ENCODE measurements at regions not wholly inside any gene's neighbourhood (a gene's known extent, or its start where the extent isn't known, plus 50 kb on each side); places are given as distances from the start of the nearest gene placed in this dataset.

- Mint-ChIP-seq H3K27me3 (no peaks in the 10 kb centered on the region), H3K4me1 (no peaks in the 10 kb centered on the region), H3K4me3 (no peak overlapping the region), H3K36me3 (no peaks in the 10 kb centered on the region), H3K27ac (no peak overlapping the region), H3K9me3 (peaks cover 0 to 7% (median 0%) of the 10 kb centered on the region in 8 donors)
- no peak overlapping the region for H3K4me3 ChIP-seq (ENCODE audit: low read length in 2 of 2)
- no peaks in the 10 kb centered on the region for H3K4me1 ChIP-seq (ENCODE audit: insufficient read depth, low read length)
- no peaks in the 10 kb centered on the region for H3K27me3 ChIP-seq (ENCODE audit: insufficient read depth, low read length)
- no peaks in the 10 kb centered on the region for H3K36me3 ChIP-seq (ENCODE audit: insufficient read depth, low read length)
- CTCF ChIA-PET (ENCODE audit: partially characterized antibody), result no interaction called here
- H3K27ac ChIP-seq (ENCODE audit: low read depth, low read length), result no peak overlapping the region
- DNase-seq, result no peak
- intact Hi-C loops (cut with micrococcal nuclease), result no loop called here
- no peaks in the 10 kb centered on the region for H3K9me3 ChIP-seq (ENCODE audit: control insufficient read depth in 1 of 2, low read length in 2 of 2)
- POLR2A ChIA-PET (ENCODE audit: partially characterized antibody), result no interaction called here
Measured at GRCh38 chr4:156663663-156664062, 307.9 kb downstream of the PDGFC start.

GRCh38 chr4:156662921-156663320 is 308.7 kb downstream of the PDGFC start:
- ChIA-PET CTCF (ENCODE audit: partially characterized antibody) (no interaction called here), POLR2A (ENCODE audit: partially characterized antibody) (no interaction called here)
- intact Hi-C loops (cut with micrococcal nuclease), result no loop called here
- Mint-ChIP-seq H3K9me3 (peaks cover 0 to 7% (median 1%) of the 10 kb centered on the region in 8 donors), H3K4me1 (no peaks in the 10 kb centered on the region), H3K4me3 (no peak overlapping the region), H3K27me3 (no peaks in the 10 kb centered on the region), H3K27ac (no peak overlapping the region), H3K36me3 (no peaks in the 10 kb centered on the region)
- Histone ChIP-seq H3K4me1 (ENCODE audit: insufficient read depth, low read length) (no peaks in the 10 kb centered on the region), H3K36me3 (ENCODE audit: insufficient read depth, low read length) (no peaks in the 10 kb centered on the region), H3K4me3 (ENCODE audit: low read length in 2 of 2) (no peak overlapping the region), H3K27ac (ENCODE audit: low read depth, low read length) (no peak overlapping the region), H3K9me3 (ENCODE audit: control insufficient read depth in 1 of 2, low read length in 2 of 2) (no peaks in the 10 kb centered on the region), H3K27me3 (ENCODE audit: insufficient read depth, low read length) (no peaks in the 10 kb centered on the region)
- no peak for DNase-seq

DNA sequence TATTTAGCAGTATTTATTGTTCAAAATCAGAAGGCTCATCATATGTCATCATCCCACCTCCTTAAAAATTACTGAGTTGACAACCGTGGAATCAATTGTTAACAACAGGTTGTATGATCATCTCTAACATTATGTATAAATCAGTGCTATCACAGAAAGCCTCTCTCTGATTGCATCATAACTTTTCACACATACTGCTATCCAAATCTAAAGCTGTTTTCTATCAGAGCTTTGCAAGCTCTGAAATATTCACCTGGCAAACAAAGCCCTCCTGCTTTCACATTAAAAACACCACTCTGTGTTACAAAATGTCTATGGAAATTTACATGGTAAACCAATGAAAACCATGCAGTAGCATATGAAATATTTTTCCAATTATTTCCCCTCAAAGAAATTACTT is 310.0 kb downstream of the PDGFC start:
- Mint-ChIP-seq H3K36me3 (no peaks in the 10 kb centered on the region), H3K27ac (no peak overlapping the region), H3K9me3 (peaks cover 0 to 8% (median 4%) of the 10 kb centered on the region in 8 donors), H3K27me3 (no peaks in the 10 kb centered on the region), H3K4me3 (no peak overlapping the region), H3K4me1 (no peaks in the 10 kb centered on the region)
- CTCF ChIA-PET (ENCODE audit: partially characterized antibody), result no interaction called here
- H3K27ac ChIP-seq (ENCODE audit: low read depth, low read length), result no peak overlapping the region
- POLR2A ChIA-PET (ENCODE audit: partially characterized antibody), result no interaction called here
- H3K4me1 ChIP-seq (ENCODE audit: insufficient read depth, low read length), result no peaks in the 10 kb centered on the region
- no peaks in the 10 kb centered on the region for H3K27me3 ChIP-seq (ENCODE audit: insufficient read depth, low read length)
- intact Hi-C loops (cut with micrococcal nuclease), result no loop called here
- no peaks in the 10 kb centered on the region for H3K9me3 ChIP-seq (ENCODE audit: control insufficient read depth in 1 of 2, low read length in 2 of 2)
- no peak for DNase-seq
- H3K36me3 ChIP-seq (ENCODE audit: insufficient read depth, low read length), result no peaks in the 10 kb centered on the region
- no peak overlapping the region for H3K4me3 ChIP-seq (ENCODE audit: low read length in 2 of 2)

- no peaks in the 10 kb centered on the region for H3K4me1 ChIP-seq (ENCODE audit: insufficient read depth, low read length)
- Mint-ChIP-seq H3K36me3 (no peaks in the 10 kb centered on the region), H3K4me3 (no peak overlapping the region), H3K27ac (no peak overlapping the region), H3K27me3 (no peaks in the 10 kb centered on the region), H3K4me1 (no peaks in the 10 kb centered on the region), H3K9me3 (peaks cover 0 to 8% (median 4%) of the 10 kb centered on the region in 8 donors)
- POLR2A ChIA-PET (ENCODE audit: partially characterized antibody), result no interaction called here
- CTCF ChIA-PET (ENCODE audit: partially characterized antibody), result no interaction called here
- no peak overlapping the region for H3K4me3 ChIP-seq (ENCODE audit: low read length in 2 of 2)
- intact Hi-C loops (cut with micrococcal nuclease), result no loop called here
- H3K27me3 ChIP-seq (ENCODE audit: insufficient read depth, low read length), result no peaks in the 10 kb centered on the region
- no peak for DNase-seq
- H3K27ac ChIP-seq (ENCODE audit: low read depth, low read length), result no peak overlapping the region
- no peaks in the 10 kb centered on the region for H3K36me3 ChIP-seq (ENCODE audit: insufficient read depth, low read length)
- no peaks in the 10 kb centered on the region for H3K9me3 ChIP-seq (ENCODE audit: control insufficient read depth in 1 of 2, low read length in 2 of 2)
Measured at GRCh38 chr4:156660465-156660864, 311.1 kb downstream of the PDGFC start.

DNA sequence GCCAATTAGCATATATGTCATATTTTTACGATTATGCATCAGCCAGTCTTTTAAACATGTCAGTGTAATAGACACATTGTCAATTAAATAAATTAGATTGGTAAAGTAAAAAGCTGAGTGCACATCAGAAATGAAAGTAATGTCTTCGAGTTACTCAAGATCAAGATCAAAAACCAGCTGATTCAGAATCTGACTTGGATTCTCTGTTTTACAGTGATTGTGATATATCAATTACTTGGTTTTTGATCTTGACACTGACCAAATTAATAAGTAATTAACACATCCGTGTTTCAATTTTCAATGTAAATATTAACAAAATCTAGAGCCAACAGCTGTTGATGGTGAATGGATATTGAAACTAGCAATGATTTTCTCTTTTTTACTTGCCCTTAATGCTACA is 311.6 kb downstream of the PDGFC start:
- Histone ChIP-seq H3K36me3 (ENCODE audit: insufficient read depth, low read length) (no peaks in the 10 kb centered on the region), H3K9me3 (ENCODE audit: control insufficient read depth in 1 of 2, low read length in 2 of 2) (no peaks in the 10 kb centered on the region), H3K27me3 (ENCODE audit: insufficient read depth, low read length) (no peaks in the 10 kb centered on the region), H3K4me1 (ENCODE audit: insufficient read depth, low read length) (no peaks in the 10 kb centered on the region), H3K4me3 (ENCODE audit: low read length in 2 of 2) (no peak overlapping the region), H3K27ac (ENCODE audit: low read depth, low read length) (no peak overlapping the region)
- DNase-seq, result no peak
- ChIA-PET CTCF (ENCODE audit: partially characterized antibody) (no interaction called here), POLR2A (ENCODE audit: partially characterized antibody) (no interaction called here)
- no peaks in the 10 kb centered on the region for H3K36me3 Mint-ChIP-seq
- H3K4me1 Mint-ChIP-seq, result no peaks in the 10 kb centered on the region
- no peaks in the 10 kb centered on the region for H3K27me3 Mint-ChIP-seq
- no peak overlapping the region for H3K27ac Mint-ChIP-seq
- intact Hi-C loops (cut with micrococcal nuclease), result no loop called here
- peaks cover 0 to 8% (median 3%) of the 10 kb centered on the region in 8 donors for H3K9me3 Mint-ChIP-seq
- no peak overlapping the region for H3K4me3 Mint-ChIP-seq

DNA sequence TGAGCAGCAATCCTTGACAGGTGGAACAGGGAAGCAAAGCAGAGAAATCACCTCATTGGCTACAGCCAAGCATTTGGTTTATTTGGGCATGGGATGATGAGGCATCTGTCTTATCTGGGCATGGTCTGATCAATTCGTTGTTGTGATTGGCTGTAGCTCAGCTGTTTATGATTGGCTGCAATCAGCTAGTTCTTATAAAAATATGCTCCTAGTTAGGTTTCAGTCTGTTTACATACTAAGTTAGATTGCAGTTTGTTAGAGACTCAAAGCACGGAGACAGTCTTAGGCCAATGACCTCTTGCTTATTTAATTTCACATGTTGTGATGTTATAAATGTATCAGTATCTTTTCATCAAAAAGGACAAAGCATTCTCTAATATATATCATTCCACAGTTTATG is 312.0 kb downstream of the PDGFC start:
- H3K4me3 ChIP-seq (ENCODE audit: low read length in 2 of 2), result no peak overlapping the region
- Mint-ChIP-seq H3K4me1 (no peaks in the 10 kb centered on the region), H3K36me3 (no peaks in the 10 kb centered on the region), H3K27ac (no peak overlapping the region), H3K9me3 (peaks cover 0 to 8% (median 4%) of the 10 kb centered on the region in 8 donors), H3K4me3 (no peak overlapping the region), H3K27me3 (no peaks in the 10 kb centered on the region)
- H3K36me3 ChIP-seq (ENCODE audit: insufficient read depth, low read length), result no peaks in the 10 kb centered on the region
- no peaks in the 10 kb centered on the region for H3K27me3 ChIP-seq (ENCODE audit: insufficient read depth, low read length)
- POLR2A ChIA-PET (ENCODE audit: partially characterized antibody), result no interaction called here
- no peaks in the 10 kb centered on the region for H3K4me1 ChIP-seq (ENCODE audit: insufficient read depth, low read length)
- CTCF ChIA-PET (ENCODE audit: partially characterized antibody), result no interaction called here
- no peaks in the 10 kb centered on the region for H3K9me3 ChIP-seq (ENCODE audit: control insufficient read depth in 1 of 2, low read length in 2 of 2)
- no peak for DNase-seq
- no peak overlapping the region for H3K27ac ChIP-seq (ENCODE audit: low read depth, low read length)
- intact Hi-C loops (cut with micrococcal nuclease), result no loop called here

DNA sequence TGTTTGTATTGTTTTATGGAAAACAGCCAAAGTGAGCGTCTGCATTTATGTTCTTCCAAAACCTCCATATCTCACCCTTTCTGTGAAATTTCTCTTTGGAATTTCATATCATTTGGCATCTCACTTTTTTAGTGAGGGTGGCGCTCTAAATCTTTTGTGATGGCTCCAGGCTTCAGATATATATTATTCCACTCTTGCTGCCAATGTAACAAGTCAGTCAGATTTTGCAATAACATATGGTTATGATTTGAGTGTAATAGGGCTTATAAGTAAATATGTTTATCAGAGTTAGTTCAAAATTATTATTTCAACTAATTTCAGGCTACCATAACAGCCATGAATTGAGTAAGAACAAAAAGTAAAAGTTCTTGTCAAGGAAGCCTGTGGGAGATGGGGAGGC is 314.7 kb downstream of the PDGFC start:
- no peaks in the 10 kb centered on the region for H3K4me1 Mint-ChIP-seq
- ChIA-PET CTCF (ENCODE audit: partially characterized antibody) (no interaction called here), POLR2A (ENCODE audit: partially characterized antibody) (no interaction called here)
- Histone ChIP-seq H3K27me3 (ENCODE audit: insufficient read depth, low read length) (no peaks in the 10 kb centered on the region), H3K4me1 (ENCODE audit: insufficient read depth, low read length) (no peaks in the 10 kb centered on the region), H3K4me3 (ENCODE audit: low read length in 2 of 2) (no peak overlapping the region), H3K36me3 (ENCODE audit: insufficient read depth, low read length) (no peaks in the 10 kb centered on the region), H3K27ac (ENCODE audit: low read depth, low read length) (no peak overlapping the region), H3K9me3 (ENCODE audit: control insufficient read depth in 1 of 2, low read length in 2 of 2) (no peaks in the 10 kb centered on the region)
- peaks cover 0 to 11% (median 4%) of the 10 kb centered on the region in 8 donors for H3K9me3 Mint-ChIP-seq
- DNase-seq, result no peak
- no peaks in the 10 kb centered on the region for H3K36me3 Mint-ChIP-seq
- H3K27me3 Mint-ChIP-seq, result no peaks in the 10 kb centered on the region
- no peak overlapping the region for H3K4me3 Mint-ChIP-seq
- intact Hi-C loops (cut with micrococcal nuclease), result no loop called here
- H3K27ac Mint-ChIP-seq, result no peak overlapping the region

DNA sequence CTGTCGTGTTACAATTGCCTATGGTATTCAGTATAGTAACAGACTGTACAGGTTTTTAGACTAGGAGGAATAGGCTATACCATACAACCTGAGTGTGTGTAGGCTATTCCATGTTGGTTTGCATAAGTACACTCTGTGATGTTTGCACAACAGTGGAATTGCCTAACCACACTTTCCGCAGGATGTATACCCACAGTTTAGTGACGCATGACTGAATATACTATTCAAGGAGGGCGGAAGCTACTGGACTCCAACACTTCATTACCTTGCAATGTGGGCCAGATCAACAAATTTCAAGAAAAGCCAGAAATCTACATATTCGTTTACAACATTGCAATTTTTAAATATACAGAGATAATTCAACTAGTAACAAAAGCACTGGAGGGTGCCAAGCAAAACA is 317.2 kb downstream of the PDGFC start:
- no peak for DNase-seq
- H3K9me3 ChIP-seq (ENCODE audit: control insufficient read depth in 1 of 2, low read length in 2 of 2), result no peaks in the 10 kb centered on the region
- Mint-ChIP-seq H3K27ac (no peak overlapping the region), H3K4me1 (no peaks in the 10 kb centered on the region), H3K27me3 (no peaks in the 10 kb centered on the region), H3K4me3 (no peak overlapping the region), H3K36me3 (no peaks in the 10 kb centered on the region), H3K9me3 (peaks cover 0 to 23% (median 11%) of the 10 kb centered on the region in 8 donors)
- CTCF ChIA-PET (ENCODE audit: partially characterized antibody), result no interaction called here
- intact Hi-C loops (cut with micrococcal nuclease), result no loop called here
- no peaks in the 10 kb centered on the region for H3K4me1 ChIP-seq (ENCODE audit: insufficient read depth, low read length)
- no peak overlapping the region for H3K27ac ChIP-seq (ENCODE audit: low read depth, low read length)
- H3K27me3 ChIP-seq (ENCODE audit: insufficient read depth, low read length), result no peaks in the 10 kb centered on the region
- POLR2A ChIA-PET (ENCODE audit: partially characterized antibody), result no interaction called here
- no peaks in the 10 kb centered on the region for H3K36me3 ChIP-seq (ENCODE audit: insufficient read depth, low read length)
- H3K4me3 ChIP-seq (ENCODE audit: low read length in 2 of 2), result no peak overlapping the region
